K562 (cell line): ENCODE measurements at regions not wholly inside any gene's neighbourhood (a gene's known extent, or its start where the extent isn't known, plus 50 kb on each side); places are given as distances from the start of the nearest gene placed in this dataset.

ENCODE experiments used
- ATAC-seq: fragments of 200-7000 bp; cut with Tn5 transposase; 3 replicates; pipeline ENCODE4 v1.9.1; 2020; ENCODE audit warnings: moderate library complexity
- BruUV-seq: library from RNA; stranded (reverse); fragments of 400-500 nt; replicated peaks from 2 replicates; lab custom pipeline; 2021; lab: Mats Ljungman, UMichigan
- CTCF ChIA-PET: fragments of 300-600 bp; formaldehyde crosslinking; extraction: SDS; loops from one replicate; lab custom pipeline; 2021; ENCODE audit warnings: low intra/inter-chr PET ratio; lab: Yijun Ruan, JAX
- POLR2A ChIA-PET: fragments of 300-600, 350-650 bp; sonication (Branson Sonifier 250); formaldehyde crosslinking; extraction: SDS; loops from one replicate; lab custom pipeline; 2021; ENCODE audit warnings: antibody characterized with exemption, inconsistent platforms; lab: Yijun Ruan, JAX
- DNase-seq, 4 experiments: peaks; one replicate each; pipeline versions ENCODE4 v3.0.0 to v3.0.0-alpha.2; 2011 to 2018; ENCODE audit warnings: low spot score in 3 of 4, mixed read lengths in 3 of 4; ENCODE audit errors: extremely low read depth in 1 of 4
- FAIRE-seq: peaks from 2 replicates; lab custom pipeline; 2011; peaks lifted over from hg19 to GRCh38; lab: Jason Lieb, UNC
- H2AFZ ChIP-seq: 2 replicates; pipeline ENCODE4 v1.6.0; 2011; ENCODE audit warnings: low read depth, low read length, control low read depth, inconsistent platforms
- H3K27ac ChIP-seq: fragments of 200-600 bp; 3 replicates; pipeline ENCODE4 v1.8.0; 2011; ENCODE audit warnings: low read depth, mild to moderate bottlenecking, control low read depth, inconsistent platforms, low read length, moderate library complexity, mixed read lengths; ENCODE audit errors: extremely low read depth
- H3K27me3 ChIP-seq, 2 experiments: fragments of 300-600 bp in 1 of 2; 2 replicates in 1 of 2; 3 replicates in 1 of 2; pipeline versions ENCODE4 v1.6.0 to v1.8.0; 2011; ENCODE audit warnings: inconsistent platforms in 2 of 2, low read length in 2 of 2, mild to moderate bottlenecking in 1 of 2, mixed read lengths in 1 of 2, moderate library complexity in 1 of 2; ENCODE audit not compliant: control insufficient read depth in 2 of 2, insufficient read depth in 2 of 2
- H3K36me3 ChIP-seq: fragments of 300-600 bp; 3 replicates; pipeline ENCODE4 v1.8.0; 2011; ENCODE audit warnings: mild to moderate bottlenecking, low read length, inconsistent platforms; ENCODE audit not compliant: control insufficient read depth, insufficient read depth
- H3K4me1 ChIP-seq, 2 experiments: fragments of 200-600 bp in 1 of 2; replicated peaks in 1 of 2; 2 replicates in 1 of 2; 3 replicates in 1 of 2; pipeline versions ENCODE4 v1.5.1 to v1.8.0; 2011; ENCODE audit warnings: inconsistent platforms in 2 of 2, low read length in 2 of 2, mild to moderate bottlenecking in 1 of 2, mixed read lengths in 1 of 2, moderate library complexity in 1 of 2; ENCODE audit not compliant: control insufficient read depth in 2 of 2, insufficient read depth in 2 of 2
- H3K4me2 ChIP-seq: 2 replicates; pipeline ENCODE4 v1.6.1; 2011; ENCODE audit warnings: low read length, control low read depth, inconsistent platforms, mixed read lengths; ENCODE audit not compliant: insufficient read depth
- H3K4me3 ChIP-seq: fragments of 200-600 bp; sonication (generic), shearing (Covaris generic); 2 replicates; pipeline ENCODE4 v1.5.1; 2016; ENCODE audit warnings: control low read depth, inconsistent platforms
- H3K79me2 ChIP-seq: fragments of 200-600 bp; 3 replicates; pipeline ENCODE4 v1.8.0; 2011; ENCODE audit warnings: low read length, inconsistent platforms; ENCODE audit not compliant: control insufficient read depth, insufficient read depth
- H3K9ac ChIP-seq, 2 experiments: 2 replicates each; pipeline versions ENCODE4 v1.6.0 to v1.6.1; 2011; ENCODE audit warnings: low read depth in 2 of 2, low read length in 2 of 2, control low read depth in 1 of 2, inconsistent platforms in 1 of 2, mild to moderate bottlenecking in 1 of 2, mixed read lengths in 1 of 2; ENCODE audit not compliant: insufficient read depth in 1 of 2
- H3K9me1 ChIP-seq: one replicate; pipeline ENCODE4 v1.6.0; 2011; ENCODE audit warnings: inconsistent platforms, mild to moderate bottlenecking, low read length, moderate library complexity; ENCODE audit not compliant: control insufficient read depth, insufficient read depth
- H3K9me3 ChIP-seq: replicated peaks from 2 replicates; pipeline ENCODE4 v1.5.1; 2011; ENCODE audit warnings: low read depth, low read length, inconsistent platforms; ENCODE audit not compliant: control insufficient read depth, insufficient read depth
- H4K20me1 ChIP-seq: replicated peaks from 2 replicates; pipeline ENCODE4 v1.6.1; 2011; ENCODE audit warnings: low read length, inconsistent platforms, mixed read lengths; ENCODE audit not compliant: control insufficient read depth, insufficient read depth
- EP300 ChIP-seq: IDR thresholded peaks from 2 replicates; pipeline ENCODE4 v1.6.1; 2012; ENCODE audit warnings: low read length, improper control_type of control experiment
- HSF4 ChIP-seq: fragments of 250-450 bp; sonication (Bioruptor Pico); IDR thresholded peaks from 2 replicates; pipeline ENCODE4 v2.1.2; 2022; ENCODE audit warnings: mild to moderate bottlenecking, moderate library complexity, borderline replicate concordance
- MTA1 ChIP-seq: fragments of 450-650 bp; IDR thresholded peaks from 2 replicates; pipeline ENCODE4 v1.6.1; 2017; ENCODE audit warnings: borderline replicate concordance
- NCOA2 ChIP-seq, 2 experiments: fragments of 450-650 bp; IDR thresholded peaks; 2 replicates each; pipeline ENCODE4 v1.6.1; 2018; ENCODE audit warnings: mild to moderate bottlenecking in 2 of 2, moderate library complexity in 1 of 2; ENCODE audit not compliant: partially characterized antibody in 2 of 2
- RBM14 ChIP-seq: fragments of 200-400 bp; formaldehyde crosslinking; IDR thresholded peaks from 2 replicates; pipeline ENCODE4 v1.6.1; 2018; ENCODE audit warnings: low read depth, mild to moderate bottlenecking, low read length, moderate library complexity, borderline replicate concordance; ENCODE audit not compliant: insufficient read depth
- SFPQ ChIP-seq: fragments of 200-400 bp; formaldehyde crosslinking; IDR thresholded peaks from 2 replicates; pipeline ENCODE4 v1.6.1; 2017; ENCODE audit warnings: mild to moderate bottlenecking, low read depth, low read length, moderate library complexity
- TAF15 ChIP-seq: fragments of 200-400 bp; formaldehyde crosslinking; IDR thresholded peaks from 2 replicates; pipeline ENCODE4 v1.6.1; 2017; ENCODE audit warnings: mild to moderate bottlenecking, low read depth, low read length, moderate library complexity
- TRIM24 ChIP-seq, 2 experiments: fragments of 450-650 bp; IDR thresholded peaks; 2 replicates each; pipeline ENCODE4 v1.6.1; 2016
- ZBTB1 ChIP-seq: sonication (generic); formaldehyde crosslinking; IDR thresholded peaks from 2 replicates; pipeline ENCODE4 v1.8.1; 2023; ENCODE audit warnings: missing genetic modification reagents, low read depth, mild to moderate bottlenecking, borderline replicate concordance
- ZNF124 ChIP-seq: sonication (generic); formaldehyde crosslinking; IDR thresholded peaks from 2 replicates; pipeline ENCODE4 v1.8.1; 2022; ENCODE audit warnings: missing genetic modification reagents
- ZNF316 ChIP-seq: fragments of 450-650 bp; IDR thresholded peaks from 2 replicates; pipeline ENCODE4 v1.6.1; 2016
- ZNF76 ChIP-seq: fragments of 250-450 bp; sonication (Bioruptor Pico); IDR thresholded peaks from 2 replicates; pipeline ENCODE4 v1.4.0; 2020; ENCODE audit warnings: mild to moderate bottlenecking, moderate library complexity, borderline replicate concordance
- WGBS: fragments of 100-300 bp; shearing (Covaris generic); methylation state at CpG from one replicate; pipeline ENCODE4 v1.1.6; 2016; ENCODE audit warnings: low coverage, mixed read lengths; ENCODE audit not compliant: insufficient coverage; ENCODE audit errors: missing lambda C conversion rate; 5-methylcytosine and 5-hydroxymethylcytosine counted together
- in situ Hi-C: fragments of 300-500 bp; cut with MboI; formaldehyde crosslinking; loops from 4 replicates; pipeline ENCODE4 v1.15.0; 2018; ENCODE audit warnings: inconsistent platforms, mixed read lengths
- intact Hi-C: fragments of 100-400 bp; cut with micrococcal nuclease; formaldehyde crosslinking; loops from 2 replicates; pipeline ENCODE4 v1.14.2; 2022

DNA sequence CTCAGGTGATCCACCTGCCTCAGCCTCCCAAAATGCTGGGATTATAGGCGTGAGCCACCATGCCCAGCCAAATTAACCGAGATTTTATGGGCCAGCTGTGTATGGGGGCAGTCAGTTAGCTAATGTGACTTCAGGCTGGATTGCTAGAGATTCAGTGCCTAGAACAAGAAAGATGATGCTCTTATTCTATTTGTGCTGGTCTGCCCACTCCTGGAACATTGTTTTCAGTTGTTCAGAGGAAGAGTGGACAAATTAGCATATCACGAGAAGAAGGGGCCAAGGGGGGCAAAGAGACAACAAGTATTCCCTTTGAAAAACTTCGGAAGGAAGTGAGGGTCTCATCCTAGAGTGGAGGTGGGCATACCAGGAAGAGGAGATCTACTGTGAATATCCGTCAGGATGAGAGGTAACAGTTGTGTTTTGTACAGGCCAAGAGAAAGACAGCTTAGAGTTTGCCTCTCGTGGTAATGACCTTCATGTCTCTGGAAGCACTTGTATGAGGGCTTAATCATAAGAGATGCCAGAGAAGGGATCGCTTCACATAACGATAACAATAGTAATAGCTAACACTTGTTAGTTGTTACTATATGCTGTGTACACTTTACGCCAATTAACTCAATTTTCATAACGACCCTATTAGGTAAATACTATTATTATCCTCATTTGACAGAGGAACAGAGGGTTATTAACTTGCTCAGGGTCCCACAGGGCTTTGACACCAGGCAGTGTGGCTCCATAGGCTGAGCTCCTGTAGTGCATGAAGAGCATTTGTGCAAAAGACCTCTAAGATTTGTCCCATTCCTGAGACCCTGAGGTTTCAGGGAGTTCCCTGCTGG, 138.3 kb downstream of the DDX1 start:
- Histone ChIP-seq H3K4me3 (no peak overlapping the region), H3K9me1 (no peaks in the 10 kb centered on the region), H3K79me2 (no peaks in the 10 kb centered on the region), H3K27ac (no peak overlapping the region), H3K36me3 (no peaks in the 10 kb centered on the region), H3K4me1 (peaks cover 4 to 7% of the 10 kb centered on the region in 2 experiments; a peak in 4 of 5 replicates), H4K20me1 (peaks cover 14% of the 10 kb centered on the region), H3K9me3 (no peaks in the 10 kb centered on the region), H3K4me2 (no peak overlapping the region), H3K9ac (no peak overlapping the region), H3K27me3 (peaks cover 7 to 64% of the 10 kb centered on the region in 2 experiments; a peak in 3 of 5 replicates), H2AFZ (no peak overlapping the region)
- POLR2A ChIA-PET = no interaction called here
- in situ Hi-C loops = no loop called here
- intact Hi-C loops = loop anchor here (5.0 kb wide), 1 partner anchor 88 kb away; no protein-coding TSS in a partner anchor
- FAIRE-seq = peak; percentile 11
- CTCF ChIA-PET = no interaction called here
- ATAC-seq = no peak
- WGBS = under 1% methylated on average over 10 of the region's 10 CpGs
- DNase-seq = no peak
- no TSS peak for BruUV-seq
- TF ChIP-seq MTA1 = 0 out of 2 replicates have a peak, but pooled peaks have one; percentile 36
- TF ChIP-seq ZNF76 (CRISPR knock-in tag) = no peak

DNA sequence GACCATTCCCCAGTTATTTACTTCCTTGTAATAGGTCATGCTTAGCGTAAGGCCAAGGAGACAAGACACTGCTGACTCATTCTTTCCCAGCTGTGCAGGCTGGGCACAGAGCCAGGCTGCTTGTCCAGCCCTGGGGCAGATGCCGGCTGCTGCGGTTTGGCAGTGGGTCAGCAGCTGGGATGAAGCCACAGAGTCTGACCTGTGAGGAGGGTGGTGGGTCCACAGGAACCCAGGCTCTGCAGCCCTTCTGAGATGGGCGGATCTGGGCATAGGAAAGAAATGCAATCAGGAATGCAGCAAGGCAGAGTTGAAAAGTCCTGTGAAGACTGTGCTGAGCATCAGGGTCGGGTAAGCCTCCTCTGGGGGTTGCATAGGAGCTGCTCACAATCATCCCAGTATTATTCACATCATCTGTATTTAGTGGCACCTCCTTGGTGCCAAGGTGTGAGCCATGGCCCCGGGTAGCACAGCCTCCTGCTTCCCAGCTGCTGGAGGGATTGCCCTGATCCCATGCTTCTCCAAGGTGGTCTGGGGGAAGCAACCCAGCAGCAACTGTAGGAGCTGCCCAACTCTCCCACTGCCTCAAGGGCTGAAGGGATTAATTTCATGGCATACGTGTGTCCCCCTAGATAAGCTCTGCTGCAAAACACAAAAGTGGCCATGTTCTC, 139.0 kb downstream of the DDX1 start:
- H3K27me3 ChIP-seq = peaks cover 10 to 62% of the 10 kb centered on the region in 2 experiments; a peak in 4 of 5 replicates
- H3K9ac ChIP-seq = no peak overlapping the region
- BruUV-seq = no TSS peak
- ATAC-seq (peak; percentile 91), FAIRE-seq (peak; percentile 85), DNase-seq (peak; percentile 64 to 86 (median 73))
- no peak overlapping the region for H3K4me2 ChIP-seq
- H2AFZ ChIP-seq = no peak overlapping the region
- no peaks in the 10 kb centered on the region for H3K36me3 ChIP-seq
- H3K9me3 ChIP-seq = no peaks in the 10 kb centered on the region
- H3K9me1 ChIP-seq = no peaks in the 10 kb centered on the region
- H3K4me3 ChIP-seq = no peak overlapping the region
- 0% methylated on average over 7 of the region's 7 CpGs for WGBS
- in situ Hi-C loops = no loop called here
- intact Hi-C loops = loop anchor here (5.0 kb wide), 1 partner anchor 88 kb away; no protein-coding TSS in a partner anchor
- H3K79me2 ChIP-seq = no peaks in the 10 kb centered on the region
- H3K27ac ChIP-seq = no peak overlapping the region
- peaks cover 4 to 7% of the 10 kb centered on the region in 2 experiments; a peak in 4 of 5 replicates for H3K4me1 ChIP-seq
- H4K20me1 ChIP-seq = peaks cover 17% of the 10 kb centered on the region
- ChIA-PET CTCF (no interaction called here), POLR2A (interaction anchor here (0.7 kb wide), 1 partner anchor 43 kb away, joined by 3 read pairs; no protein-coding TSS in a partner anchor)
- TF ChIP-seq EP300 (peak; percentile 30; the same call in 1 of the 2 replicates), ZBTB1 (CRISPR knock-in tag) (peak; percentile 73; the same call in 1 of the 2 replicates), ZNF316 (peak; percentile 81), SFPQ (no peak), TRIM24 (IDR thresholded peaks at IDR 0.05) (peak; percentile 43 to 63; a peak in 3 of 4 replicates), TAF15 (no peak), ZNF124 (CRISPR knock-in tag) (no peak), NCOA2 (IDR thresholded peaks at IDR 0.05; ENCODE audit: partially characterized antibody in 2 of 2) (peak in 1 of 2 experiments; percentile 17), HSF4 (no peak), RBM14 (no peak)
